ENCODE measurements at regions not wholly inside any gene's neighbourhood (a gene's known extent, or its start where the extent isn't known, plus 50 kb on each side); places are given as distances from the start of the nearest gene placed in this dataset.

DNA sequence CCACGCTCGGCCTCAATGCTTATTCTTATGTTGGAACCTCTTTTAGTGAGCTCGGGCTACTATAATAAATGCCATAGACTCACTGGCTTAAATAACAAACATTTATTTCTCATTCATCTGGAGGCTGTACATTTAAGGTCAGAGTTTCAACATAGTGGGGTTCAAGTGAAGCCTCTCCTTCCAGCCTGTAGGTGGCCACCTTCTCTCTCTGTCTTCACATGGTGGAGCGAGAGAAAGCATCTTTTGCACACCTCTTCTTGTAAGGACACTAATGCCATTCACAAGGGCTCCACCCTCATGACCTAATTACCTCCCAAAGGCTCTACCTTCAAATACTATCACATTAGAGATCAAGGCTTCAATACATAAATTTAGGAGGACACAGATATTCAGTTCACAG, 520.3 kb upstream of the EPHA6 start:
- intact Hi-C loops (cut with DNase I), result no loop called here
- ATAC-seq, result no peak
- TF ChIP-seq, protein P1, sequence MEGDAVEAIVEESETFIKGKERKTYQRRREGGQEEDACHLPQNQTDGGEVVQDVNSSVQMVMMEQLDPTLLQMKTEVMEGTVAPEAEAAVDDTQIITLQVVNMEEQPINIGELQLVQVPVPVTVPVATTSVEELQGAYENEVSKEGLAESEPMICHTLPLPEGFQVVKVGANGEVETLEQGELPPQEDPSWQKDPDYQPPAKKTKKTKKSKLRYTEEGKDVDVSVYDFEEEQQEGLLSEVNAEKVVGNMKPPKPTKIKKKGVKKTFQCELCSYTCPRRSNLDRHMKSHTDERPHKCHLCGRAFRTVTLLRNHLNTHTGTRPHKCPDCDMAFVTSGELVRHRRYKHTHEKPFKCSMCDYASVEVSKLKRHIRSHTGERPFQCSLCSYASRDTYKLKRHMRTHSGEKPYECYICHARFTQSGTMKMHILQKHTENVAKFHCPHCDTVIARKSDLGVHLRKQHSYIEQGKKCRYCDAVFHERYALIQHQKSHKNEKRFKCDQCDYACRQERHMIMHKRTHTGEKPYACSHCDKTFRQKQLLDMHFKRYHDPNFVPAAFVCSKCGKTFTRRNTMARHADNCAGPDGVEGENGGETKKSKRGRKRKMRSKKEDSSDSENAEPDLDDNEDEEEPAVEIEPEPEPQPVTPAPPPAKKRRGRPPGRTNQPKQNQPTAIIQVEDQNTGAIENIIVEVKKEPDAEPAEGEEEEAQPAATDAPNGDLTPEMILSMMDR (IDR thresholded peaks at IDR 0.05), result no peak

DNA sequence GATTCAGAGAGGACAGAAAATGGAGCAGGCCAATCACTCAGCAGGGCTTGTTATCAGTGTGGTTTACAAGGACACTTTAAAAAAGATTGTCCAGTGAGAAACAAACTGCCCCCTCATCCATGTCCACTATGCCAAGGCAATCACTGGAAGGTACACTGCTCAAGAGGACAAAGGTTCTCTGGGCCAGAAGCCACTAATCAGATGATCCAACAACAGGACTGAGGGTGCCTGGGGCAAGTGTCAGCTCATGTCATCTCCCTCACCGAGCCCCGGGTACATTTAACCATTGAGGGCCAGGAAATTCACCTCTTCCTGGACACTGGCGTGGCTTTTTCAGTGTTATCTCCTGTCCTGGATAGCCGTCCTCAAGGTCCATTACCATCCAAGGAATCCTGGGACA, 513.7 kb upstream of the EPHA6 start:
- H3K27ac ChIP-seq, result no peak overlapping the region

More for the DNA sequence above, 520.3 kb upstream of the EPHA6 start:
- H3K4me1 ChIP-seq, result no peaks in the 10 kb centered on the region
- peaks cover 0 to 2% of the 10 kb centered on the region in 2 donors for H3K9me3 ChIP-seq
- DNase-seq, result no peak
- H3K36me3 ChIP-seq, result no peaks in the 10 kb centered on the region
- no peak overlapping the region for H3K27ac ChIP-seq
- no peaks in the 10 kb centered on the region for H3K27me3 ChIP-seq
- no peak overlapping the region for H3K4me3 ChIP-seq

DNA sequence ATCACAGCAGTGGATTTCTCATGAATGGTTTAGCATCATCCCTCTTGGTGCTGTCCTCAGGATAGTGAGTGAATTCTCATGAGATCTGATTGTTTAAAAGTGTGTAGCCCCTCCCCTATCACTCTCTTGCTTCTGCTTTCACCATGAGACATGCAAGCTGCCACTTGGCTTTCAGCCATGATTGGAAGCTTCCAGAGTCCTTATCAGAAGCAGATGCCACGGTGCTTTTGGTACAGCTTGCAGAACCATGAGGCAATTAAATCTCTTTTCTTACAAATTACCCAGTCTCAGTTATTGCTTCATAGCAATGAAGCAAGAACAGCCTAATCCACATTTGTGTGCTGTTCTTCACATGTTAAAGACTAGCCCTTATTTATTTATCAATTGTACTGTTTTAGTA, 495.2 kb upstream of the EPHA6 start:
- TF ChIP-seq, protein P1 (IDR thresholded peaks at IDR 0.05), result no peak
- H3K4me1 ChIP-seq, result no peaks in the 10 kb centered on the region
- H3K36me3 ChIP-seq, result no peaks in the 10 kb centered on the region
- intact Hi-C loops (cut with DNase I), result no loop called here
- no peaks in the 10 kb centered on the region for H3K9me3 ChIP-seq
- ATAC-seq (no peak), DNase-seq (no peak)
- H3K27me3 ChIP-seq, result no peaks in the 10 kb centered on the region
- no peak overlapping the region for H3K27ac ChIP-seq
- no peak overlapping the region for H3K4me3 ChIP-seq

More for the DNA sequence above, 513.7 kb upstream of the EPHA6 start:
- TF ChIP-seq, protein P1 (IDR thresholded peaks at IDR 0.05), result no peak
- DNase-seq, result no peak
- no peak overlapping the region for H3K4me3 ChIP-seq
- no peaks in the 10 kb centered on the region for H3K27me3 ChIP-seq
- no peaks in the 10 kb centered on the region for H3K4me1 ChIP-seq
- ATAC-seq, result no peak
- no peaks in the 10 kb centered on the region for H3K36me3 ChIP-seq
- intact Hi-C loops (cut with DNase I), result no loop called here
- H3K9me3 ChIP-seq, result peaks cover 0 to 2% of the 10 kb centered on the region in 2 donors

DNA sequence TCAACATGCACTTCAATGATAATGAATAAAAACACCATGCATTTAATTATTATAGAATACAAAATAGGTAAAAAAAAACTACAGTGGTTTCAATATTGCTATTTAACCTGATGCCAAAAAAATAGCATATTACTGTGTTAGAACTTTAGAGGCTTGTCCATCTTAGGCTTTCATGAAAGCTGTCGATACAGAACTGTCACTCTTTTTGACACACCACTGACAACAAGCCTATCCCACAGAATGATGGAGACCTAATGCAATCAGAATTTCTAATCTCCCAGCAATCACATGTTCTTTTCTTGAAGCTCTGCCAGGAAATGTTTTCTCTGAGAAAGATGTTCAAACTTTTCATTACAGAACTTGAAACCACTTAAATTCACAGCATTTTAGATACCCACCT, 490.3 kb upstream of the EPHA6 start:
- TF ChIP-seq, protein P1 (IDR thresholded peaks at IDR 0.05), result no peak
- no peak for DNase-seq
- Histone ChIP-seq H3K4me1 (no peaks in the 10 kb centered on the region), H3K36me3 (no peaks in the 10 kb centered on the region), H3K9me3 (no peaks in the 10 kb centered on the region), H3K4me3 (no peak overlapping the region), H3K27me3 (no peaks in the 10 kb centered on the region), H3K27ac (no peak overlapping the region)
- ATAC-seq, result no peak
- intact Hi-C loops (cut with DNase I), result no loop called here

DNA sequence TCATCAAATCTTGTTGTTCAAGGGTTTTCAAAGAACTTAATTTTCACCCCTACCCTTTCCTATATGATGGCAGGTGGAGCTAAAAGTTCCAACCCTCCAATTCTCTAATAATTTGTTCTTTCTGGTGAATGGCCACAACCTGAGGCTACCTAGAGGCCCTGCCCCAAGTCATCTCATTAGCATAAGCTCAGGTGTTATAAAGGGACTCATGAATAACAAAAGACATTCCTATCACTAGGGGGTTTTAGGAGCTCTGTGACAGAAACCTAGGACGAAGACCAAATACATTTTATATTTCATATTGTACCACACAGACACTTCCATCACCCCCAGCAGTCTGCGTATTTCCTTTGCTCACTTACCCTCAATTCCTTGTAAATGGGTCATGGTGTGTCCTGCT, 483.6 kb upstream of the EPHA6 start:
- Histone ChIP-seq H3K4me1 (no peaks in the 10 kb centered on the region), H3K4me3 (no peak overlapping the region), H3K9me3 (no peaks in the 10 kb centered on the region), H3K27me3 (no peaks in the 10 kb centered on the region), H3K27ac (no peak overlapping the region), H3K36me3 (no peaks in the 10 kb centered on the region)
- TF ChIP-seq, protein P1 (IDR thresholded peaks at IDR 0.05), result no peak
- intact Hi-C loops (cut with DNase I), result no loop called here
- DNase-seq (no peak), ATAC-seq (no peak)

Measured in left lung (tissue), 4 donors.